CD4-positive, alpha-beta T cell treated with Interleukin-6 for 4 hours (primary cell): ENCODE measurements at regions not wholly inside any gene's neighbourhood (a gene's known extent, or its start where the extent isn't known, plus 50 kb on each side); places are given as distances from the start of the nearest gene placed in this dataset.
"Not testable (repeated sequence)": the region's sequence is repeated elsewhere in the genome, so short reads cannot be mapped to it uniquely, and the experiment has no call there.

Experiments used
- DNase-seq: peaks from one replicate; pipeline ENCODE4 v3.0.0-alpha.2; 2020; ENCODE audit warnings: mixed read lengths

DNA sequence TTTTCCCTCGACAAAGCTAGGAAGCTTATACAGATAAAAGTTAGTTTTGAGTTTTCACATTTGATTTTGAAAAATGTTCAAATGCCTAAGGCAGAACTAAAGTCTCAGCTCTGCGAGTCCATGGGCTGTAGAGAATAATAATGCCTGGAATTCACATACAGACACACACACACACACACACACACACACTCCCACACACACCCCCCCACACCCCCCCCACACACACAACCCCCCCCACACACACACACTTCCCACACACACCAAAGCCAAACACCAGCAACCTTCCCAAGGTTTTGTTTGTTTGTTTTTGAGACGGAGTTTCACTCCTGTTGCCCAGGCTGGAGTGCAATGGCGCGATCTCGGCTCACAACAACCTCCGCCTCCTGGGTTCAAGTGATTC is 62.8 kb upstream of the EIF5 start:
- DNase-seq: no peak

DNA sequence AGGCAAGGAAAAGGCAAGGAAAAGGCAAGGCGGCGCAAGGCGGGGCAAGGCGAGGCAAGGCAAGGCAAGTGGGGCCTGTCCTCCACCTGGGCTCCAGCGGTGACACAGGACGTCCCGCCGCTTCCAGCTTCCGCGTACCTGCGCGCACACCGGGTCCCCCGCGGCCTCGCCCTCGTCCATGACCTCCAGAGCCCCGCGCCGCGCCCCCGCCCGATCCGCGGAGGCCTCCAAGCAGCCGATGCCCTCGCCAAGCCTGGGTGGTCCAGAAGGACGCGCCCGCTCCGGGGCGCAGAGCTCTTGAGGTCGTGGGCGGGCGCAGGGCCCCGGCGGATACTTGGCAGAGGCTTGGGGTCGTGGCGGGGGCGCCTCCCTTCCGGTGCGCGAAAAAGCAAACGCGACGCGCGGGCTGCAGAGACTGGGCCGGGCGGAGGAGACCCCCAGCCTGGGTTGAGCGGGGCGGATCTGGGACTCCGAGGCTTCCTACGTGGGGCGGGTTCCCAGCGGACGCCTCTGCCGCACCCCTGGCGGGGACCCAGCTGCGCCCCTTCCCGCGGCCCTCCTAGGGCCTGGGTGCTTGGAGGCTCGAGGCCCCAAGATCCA is 60.8 kb upstream of the EIF5 start:
- DNase-seq: no peak

DNA sequence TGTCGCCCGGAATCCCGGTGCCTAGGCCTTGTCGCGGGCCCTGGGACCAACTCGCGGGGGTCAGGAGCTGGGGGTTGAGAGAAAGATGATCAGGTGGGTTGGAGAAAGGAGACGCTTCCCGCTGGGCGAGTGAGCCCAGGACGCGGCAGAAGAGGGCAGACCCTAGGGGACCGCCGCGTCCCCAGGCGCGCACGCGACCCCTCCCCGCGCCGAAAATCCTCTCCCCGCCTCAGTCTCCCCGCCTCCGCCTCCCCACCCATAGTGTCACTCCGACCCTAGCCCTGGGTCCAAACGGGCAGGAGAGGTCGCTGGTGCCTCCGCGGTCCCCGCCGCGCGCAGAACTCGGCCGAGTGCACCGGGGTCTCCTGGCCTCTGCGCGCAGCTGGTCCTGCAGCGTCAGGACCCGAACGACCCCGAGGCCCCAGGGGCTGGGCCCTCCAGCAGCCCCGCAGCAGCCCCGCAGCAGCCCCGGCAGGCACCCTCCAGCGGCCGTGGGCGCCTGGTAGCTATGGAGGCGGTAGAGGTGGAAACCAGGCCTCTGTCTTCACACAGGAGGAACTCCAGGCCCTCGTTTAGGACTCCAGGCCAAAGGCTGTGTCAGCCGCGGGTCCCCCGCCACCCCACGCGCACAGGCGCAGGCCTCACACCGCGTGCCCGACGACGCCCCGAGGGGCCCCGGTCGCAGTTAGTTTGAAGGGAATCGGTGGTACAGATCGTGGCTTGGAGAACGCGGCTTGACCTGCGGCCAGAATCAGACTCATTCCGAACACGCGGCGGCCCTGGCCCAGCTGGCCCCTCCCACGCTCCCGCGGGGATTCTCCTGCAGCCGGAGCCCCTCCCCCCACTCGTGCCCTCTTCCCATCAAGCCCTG is 60.1 kb upstream of the EIF5 start:
- DNase-seq: no peak

DNA sequence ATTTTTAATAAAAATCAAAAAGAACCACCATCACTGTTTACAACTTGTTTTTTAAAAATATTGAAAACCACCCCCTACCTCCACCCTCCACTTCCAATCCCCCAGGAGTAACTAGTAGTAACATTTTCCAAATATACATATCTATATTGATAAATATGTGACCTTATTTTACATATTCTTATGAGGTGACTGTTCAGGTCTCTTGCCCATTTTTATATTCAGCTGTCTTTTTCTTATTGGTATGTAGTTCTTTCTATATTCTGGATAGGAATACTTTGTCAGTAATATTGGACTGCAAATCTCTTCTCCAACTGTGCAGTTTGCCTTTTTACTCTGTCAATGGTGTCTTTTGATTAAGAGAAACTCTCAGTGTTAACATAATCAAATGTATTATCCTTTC is 59.0 kb upstream of the EIF5 start:
- no peak for DNase-seq

DNA sequence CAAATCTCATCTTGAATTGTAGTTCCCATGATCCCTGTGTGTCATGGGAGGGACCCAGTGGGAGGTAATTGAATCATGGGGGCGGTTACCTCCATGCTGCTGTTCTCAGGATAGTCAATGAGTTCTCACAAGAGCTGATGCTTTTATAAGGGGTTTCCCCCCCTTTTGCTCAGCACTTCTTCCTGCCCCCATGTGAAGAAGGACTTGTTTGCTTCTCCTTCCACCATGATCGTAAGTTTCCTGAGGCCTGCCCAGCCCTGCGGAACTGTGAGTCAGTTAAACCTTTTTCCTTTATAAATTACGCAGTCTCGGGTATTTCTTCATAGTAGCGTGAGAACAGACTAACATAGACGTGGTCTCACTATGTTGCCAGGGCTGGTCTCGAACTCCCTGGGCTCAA is 56.1 kb upstream of the EIF5 start:
- no peak for DNase-seq

DNA sequence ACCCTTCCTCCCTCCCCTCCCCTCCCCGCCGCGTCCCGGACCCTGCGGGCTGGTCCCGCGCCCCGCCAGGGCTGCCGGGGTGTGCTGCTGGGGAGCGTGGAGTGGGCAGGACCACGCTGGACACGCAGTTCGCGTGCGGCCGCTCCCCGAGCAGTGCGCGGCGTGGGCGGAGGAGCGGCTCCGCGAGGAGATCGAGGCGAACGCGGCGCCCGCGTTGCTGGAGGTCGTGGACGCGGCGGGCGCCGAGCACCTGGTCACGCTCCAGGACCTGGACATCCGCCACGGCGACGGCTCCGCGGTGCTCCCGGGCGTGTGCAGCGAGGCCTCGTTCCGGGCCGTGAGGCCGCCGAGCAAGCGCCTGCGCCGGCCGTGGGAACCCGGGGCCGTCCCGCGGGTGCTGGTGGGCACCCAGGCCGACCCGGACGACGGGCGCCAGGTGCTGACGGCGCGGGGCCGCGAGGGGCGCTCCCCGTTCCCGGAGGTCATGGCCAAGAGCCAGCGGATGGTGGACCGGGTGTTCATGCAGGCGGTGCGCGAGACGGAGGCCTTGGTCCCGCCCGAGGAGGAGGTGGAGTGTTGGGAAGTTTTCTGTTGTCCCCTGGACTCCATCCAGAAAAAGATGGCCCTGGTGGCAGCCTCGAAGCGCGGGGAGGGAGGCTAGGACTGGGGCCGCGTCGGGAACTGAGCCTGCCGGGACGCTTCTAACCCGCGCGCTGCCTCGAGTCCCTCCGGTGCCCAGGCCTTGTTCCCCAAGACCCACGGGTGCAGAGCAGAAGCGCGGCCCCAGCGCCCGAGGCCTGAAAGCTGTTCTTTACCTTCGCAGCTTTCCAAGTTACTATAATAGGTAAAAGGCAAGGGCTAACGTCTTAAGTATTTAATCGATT is 54.7 kb upstream of the EIF5 start:
- DNase-seq: no peak

DNA sequence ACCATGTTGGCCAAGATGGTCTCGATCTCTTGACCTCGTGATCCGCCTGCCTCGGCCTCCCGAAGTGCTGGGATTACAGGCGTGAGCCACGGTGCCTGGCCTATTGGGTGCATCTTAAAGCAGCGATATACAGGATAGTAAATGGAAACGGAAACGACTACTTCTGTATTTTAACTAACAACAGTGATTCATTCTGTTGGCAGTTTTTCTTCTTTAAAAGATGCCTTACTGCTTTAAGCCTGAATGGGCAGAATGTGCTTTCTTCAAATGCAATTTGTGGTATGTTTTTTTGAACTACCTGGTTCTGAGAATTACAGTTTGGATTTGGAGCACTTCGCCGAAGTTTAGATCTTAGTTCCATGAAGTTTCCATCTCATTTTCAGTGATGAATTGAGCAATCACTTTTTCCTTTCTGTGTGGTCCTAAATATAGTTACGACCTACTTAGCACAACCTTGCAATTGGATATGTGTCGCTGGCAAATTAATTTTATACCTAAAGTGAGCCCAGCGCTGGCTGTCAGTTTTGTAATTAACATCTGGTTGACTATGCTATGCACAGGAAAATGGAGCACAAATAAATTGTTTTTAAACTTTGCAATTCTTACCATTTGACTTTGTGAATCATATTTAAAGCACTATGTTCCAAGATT is 53.6 kb upstream of the EIF5 start:
- DNase-seq: no peak

DNA sequence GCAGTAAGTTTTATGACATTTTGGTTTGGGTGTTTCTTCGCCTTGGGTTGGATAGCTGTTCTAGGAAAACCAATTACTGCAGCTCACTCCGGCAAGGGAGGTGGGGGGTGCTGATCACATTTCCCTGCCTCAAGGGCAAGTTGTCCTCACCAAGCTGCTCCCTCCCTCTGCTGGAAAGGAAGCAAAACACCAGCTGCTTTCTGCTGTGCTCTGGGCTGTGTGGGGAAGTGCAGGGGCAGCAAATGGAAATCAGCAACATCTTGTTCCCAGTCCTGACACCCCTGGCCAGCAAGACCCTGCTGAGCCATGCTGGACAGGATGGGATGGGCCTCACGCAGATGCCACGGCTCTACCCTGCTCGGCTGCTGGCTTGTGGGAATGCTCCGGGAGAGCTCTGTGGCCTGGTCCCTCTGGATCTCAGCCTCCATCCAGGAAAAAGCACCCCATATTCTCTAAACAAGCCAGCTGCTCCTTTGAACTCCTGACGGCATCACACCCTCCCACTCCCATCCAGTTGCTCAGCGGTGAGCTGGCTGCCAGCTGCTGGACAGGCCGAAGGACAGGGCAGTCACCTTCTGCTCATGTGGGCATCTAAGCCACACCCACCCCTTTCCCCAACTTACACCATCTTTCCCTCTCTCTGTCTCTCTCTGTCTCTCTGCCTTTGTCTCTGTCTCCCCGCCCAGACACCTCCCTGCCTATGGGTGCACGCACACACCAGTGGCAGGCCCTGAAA is 52.4 kb upstream of the EIF5 start:
- no peak for DNase-seq

DNA sequence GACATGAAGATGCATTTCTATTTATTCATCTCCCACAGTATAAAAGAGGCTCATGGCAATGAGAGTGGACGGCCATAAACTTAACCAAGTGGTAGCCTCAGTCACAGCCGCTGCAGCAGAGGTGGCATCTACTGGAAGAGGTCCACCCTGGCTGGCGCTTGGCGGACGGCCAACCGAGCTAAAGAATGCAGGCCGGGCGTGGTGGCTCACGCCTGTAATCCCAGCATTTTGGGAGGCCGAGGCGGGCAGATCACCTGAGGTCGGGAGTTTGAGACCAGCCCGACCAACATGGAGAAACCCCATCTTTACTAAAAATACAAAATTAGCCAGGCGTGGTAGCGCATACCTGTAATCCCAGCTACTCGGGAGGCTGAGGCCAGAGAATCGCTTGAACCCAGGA is 51.7 kb upstream of the EIF5 start:
- DNase-seq: not testable (repeated sequence)

DNA sequence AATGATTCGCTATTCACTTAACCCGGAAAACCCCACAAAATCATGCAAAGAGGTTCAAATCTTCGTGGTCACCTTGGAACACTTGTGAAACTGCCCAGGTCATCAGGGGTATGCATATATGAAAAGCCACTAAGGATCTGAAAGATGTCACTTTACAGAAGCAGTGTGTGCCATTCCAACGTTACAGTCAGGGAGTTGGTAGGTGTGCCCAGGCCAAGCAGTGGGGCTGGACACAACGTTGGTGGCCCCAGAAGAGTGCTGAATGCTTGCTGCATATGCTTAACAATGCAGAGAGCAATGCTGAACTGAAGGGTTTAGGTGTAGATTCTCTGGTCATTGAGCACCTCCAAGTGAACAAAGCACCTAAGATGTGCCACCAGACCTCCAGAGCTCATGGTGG is 51.1 kb upstream of the EIF5 start:
- DNase-seq: no peak

DNA sequence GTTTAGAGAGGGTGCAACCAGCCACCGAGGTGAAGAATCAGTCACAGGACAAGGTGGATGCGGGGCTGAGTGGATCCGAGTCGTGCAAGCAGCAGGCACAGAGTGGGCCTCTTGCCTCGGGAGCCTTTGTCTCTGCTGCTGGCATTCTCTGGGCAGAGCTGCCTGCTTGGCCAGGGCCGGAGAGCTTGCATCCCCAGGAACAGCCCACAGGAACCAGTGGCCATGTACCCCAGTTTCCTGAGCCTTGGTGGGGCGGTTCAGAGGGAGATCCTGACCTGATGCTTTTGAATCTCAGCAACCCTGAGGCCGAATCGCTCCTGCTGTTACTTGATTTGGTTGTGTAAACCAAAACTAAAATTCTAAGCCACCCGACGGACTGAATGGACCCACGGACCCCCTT is 50.1 kb upstream of the EIF5 start:
- DNase-seq: no peak
